Uterus (tissue), 2 donors: ENCODE measurements at regions not wholly inside any gene's neighbourhood (a gene's known extent, or its start where the extent isn't known, plus 50 kb on each side); places are given as distances from the start of the nearest gene placed in this dataset.
"Not testable (repeated sequence)": the region's sequence is repeated elsewhere in the genome, so short reads cannot be mapped to it uniquely, and the experiment has no call there.

ENCODE experiments used
- POLR2A ChIP-seq, 2 donors: fragments of 450-650 bp; IDR thresholded peaks; one replicate each; pipeline ENCODE4 v1.6.1; 2016; ENCODE audit warnings: antibody characterized with exemption in 2 of 2, mild to moderate bottlenecking in 1 of 2, moderate library complexity in 1 of 2
- TF ChIP-seq, protein P1 (sequence below), 4 experiments: fragments of 200-600 bp in 2 of 4; fragments of 450-650 bp in 2 of 4; sonication (generic) in 2 of 4; IDR thresholded peaks; one replicate each; pipeline ENCODE4 v1.5.1; 2016 to 2019; ENCODE audit warnings: antibody characterized with exemption in 4 of 4, mild to moderate bottlenecking in 2 of 4, moderate library complexity in 1 of 4

DNA sequence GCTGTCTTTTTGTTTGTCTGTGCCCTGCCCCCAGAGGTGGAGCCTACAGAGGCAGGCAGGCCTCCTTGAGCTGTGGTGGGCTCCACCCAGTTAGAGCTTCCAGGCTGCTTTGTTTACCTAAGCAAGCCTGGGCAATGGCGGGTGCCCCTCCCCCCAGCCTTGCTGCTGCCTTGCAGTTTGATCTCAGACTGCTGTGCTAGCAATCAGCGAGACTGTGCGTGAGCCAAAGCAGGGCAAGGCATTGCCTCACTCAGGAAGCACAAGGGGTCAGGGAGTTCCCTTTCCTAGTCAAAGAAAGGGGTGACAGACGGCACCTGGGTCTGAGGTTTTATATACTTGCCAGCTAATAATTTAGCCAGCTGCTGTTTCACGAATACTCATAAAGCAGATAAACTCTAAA, 852.0 kb upstream of the SLITRK6 start:
- TF ChIP-seq, protein P1, sequence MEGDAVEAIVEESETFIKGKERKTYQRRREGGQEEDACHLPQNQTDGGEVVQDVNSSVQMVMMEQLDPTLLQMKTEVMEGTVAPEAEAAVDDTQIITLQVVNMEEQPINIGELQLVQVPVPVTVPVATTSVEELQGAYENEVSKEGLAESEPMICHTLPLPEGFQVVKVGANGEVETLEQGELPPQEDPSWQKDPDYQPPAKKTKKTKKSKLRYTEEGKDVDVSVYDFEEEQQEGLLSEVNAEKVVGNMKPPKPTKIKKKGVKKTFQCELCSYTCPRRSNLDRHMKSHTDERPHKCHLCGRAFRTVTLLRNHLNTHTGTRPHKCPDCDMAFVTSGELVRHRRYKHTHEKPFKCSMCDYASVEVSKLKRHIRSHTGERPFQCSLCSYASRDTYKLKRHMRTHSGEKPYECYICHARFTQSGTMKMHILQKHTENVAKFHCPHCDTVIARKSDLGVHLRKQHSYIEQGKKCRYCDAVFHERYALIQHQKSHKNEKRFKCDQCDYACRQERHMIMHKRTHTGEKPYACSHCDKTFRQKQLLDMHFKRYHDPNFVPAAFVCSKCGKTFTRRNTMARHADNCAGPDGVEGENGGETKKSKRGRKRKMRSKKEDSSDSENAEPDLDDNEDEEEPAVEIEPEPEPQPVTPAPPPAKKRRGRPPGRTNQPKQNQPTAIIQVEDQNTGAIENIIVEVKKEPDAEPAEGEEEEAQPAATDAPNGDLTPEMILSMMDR (IDR thresholded peaks at IDR 0.05), result not testable (repeated sequence)
- not testable (repeated sequence) for TF ChIP-seq POLR2A (IDR thresholded peaks at IDR 0.05)
